GM18517 (cell line): ENCODE measurements at regions not wholly inside any gene's neighbourhood (a gene's known extent, or its start where the extent isn't known, plus 50 kb on each side); places are given as distances from the start of the nearest gene placed in this dataset.

Experiments used
- ATAC-seq: cut with Tn5 transposase; IDR thresholded peaks from one replicate; pipeline ENCODE4 v1.9.1; 2021; ENCODE audit warnings: mild to moderate bottlenecking, moderate library complexity; ENCODE audit not compliant: unreplicated experiment

DNA sequence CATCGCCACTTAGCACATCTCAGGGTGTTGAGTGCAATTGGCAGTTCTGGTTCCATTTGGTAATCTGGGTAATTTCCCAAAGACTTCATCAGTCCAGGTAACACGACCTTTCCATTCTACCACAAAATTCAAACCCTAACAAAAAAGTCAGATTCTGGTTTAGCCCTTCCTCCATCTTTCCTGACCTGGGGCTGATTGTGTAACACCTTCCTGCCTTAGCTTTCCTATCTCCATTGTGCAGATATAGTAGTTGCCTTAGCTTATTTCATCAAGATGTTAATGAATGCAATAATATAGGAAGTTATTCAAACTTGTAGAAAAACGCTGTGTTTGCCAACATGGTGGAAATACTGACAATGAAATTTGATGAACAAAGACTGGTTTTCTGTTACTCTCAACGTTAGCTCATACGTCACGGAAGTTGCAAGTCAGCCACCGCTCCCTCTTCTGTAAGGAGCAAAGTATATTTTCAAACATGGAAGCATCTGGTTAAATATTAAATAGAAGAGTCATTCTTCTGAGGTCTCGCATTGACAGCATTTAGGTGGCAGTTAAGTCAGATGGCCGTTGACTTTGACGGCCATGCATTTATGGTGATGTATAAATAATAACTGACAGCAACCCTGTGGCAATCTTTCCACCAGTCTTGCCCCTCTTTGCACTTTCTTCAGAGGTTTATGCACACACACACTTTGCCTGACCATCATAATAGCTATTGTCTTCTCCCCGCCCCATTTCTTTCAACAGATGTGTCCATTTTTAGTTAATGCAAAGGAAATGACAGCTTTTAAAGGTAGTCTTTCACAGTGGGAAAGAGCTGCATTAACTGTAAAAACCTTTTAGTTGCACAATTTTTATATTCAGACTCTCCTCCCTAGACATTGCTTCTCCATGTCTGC lies 205.1 kb upstream of the BMPER start:
- no peak for ATAC-seq

DNA sequence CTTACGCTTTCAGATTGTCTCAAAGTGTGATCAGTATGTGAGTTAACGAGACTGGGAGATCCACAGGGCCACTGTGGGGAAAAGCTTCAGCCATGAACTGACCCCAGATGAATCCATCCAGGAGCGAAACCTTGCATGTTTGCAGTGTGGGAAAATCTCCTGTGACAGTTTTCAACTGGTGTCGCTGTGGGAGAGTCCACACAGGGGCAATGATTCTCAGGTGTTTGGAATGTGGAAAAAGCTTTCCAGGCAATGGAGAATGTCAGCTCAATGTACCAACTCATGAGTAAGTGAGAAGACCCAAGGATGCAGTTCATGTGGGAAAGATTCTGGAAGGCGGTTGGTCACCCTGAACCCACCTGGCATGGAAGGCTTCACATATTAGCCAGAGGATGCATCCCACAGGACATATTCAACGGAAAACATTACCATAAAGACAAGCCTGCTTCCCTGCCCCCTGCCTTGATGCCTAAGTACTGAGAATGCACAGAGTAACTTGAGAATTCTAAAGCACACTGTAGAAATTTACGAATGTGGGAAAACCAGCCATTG lies 204.1 kb upstream of the BMPER start:
- no peak for ATAC-seq

DNA sequence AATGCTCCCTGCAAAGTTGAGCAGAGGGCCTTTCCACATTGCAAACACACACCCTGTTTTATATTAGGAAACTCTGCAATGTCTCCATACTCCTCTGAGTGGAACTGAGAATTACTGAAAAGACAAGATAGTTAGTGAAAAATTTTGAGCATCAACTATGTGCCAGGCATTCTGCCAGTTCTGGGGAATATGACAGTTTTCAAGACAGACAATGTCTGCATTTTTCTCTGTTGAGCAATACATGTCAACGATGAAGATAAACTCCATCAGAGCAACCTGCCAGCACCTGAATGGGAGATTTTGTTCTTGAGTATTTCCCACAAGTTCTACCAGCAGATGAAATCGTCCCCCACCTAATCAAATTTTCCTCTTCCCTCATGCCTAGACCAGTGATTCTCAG lies 203.4 kb upstream of the BMPER start:
- ATAC-seq, result no peak

DNA sequence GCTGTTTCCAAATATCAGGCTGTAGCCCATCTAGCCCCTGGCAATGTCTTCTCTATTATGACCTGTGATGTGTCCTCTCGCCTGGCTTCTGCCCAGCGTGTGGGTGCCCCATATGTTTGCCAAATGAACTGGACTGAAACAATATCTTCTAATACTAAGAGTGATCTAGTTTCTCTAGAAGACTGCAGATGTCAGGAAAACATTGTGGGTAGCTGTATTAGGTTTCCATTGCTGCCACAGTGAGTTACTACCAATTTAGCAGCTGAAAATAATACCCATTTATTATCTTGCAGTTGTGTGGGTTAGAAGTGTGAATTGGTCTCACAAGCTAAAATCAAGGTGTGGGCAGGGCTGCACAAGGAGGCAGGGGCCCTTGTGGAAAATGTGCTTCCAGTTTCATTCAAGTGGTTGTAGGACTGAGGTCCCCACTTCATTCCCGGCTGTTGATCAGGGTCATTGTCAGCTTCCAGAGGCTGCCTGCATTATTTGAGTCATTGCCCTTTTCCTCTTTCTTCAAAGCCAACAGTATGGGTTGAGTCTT lies 202.8 kb upstream of the BMPER start:
- ATAC-seq, result no peak

DNA sequence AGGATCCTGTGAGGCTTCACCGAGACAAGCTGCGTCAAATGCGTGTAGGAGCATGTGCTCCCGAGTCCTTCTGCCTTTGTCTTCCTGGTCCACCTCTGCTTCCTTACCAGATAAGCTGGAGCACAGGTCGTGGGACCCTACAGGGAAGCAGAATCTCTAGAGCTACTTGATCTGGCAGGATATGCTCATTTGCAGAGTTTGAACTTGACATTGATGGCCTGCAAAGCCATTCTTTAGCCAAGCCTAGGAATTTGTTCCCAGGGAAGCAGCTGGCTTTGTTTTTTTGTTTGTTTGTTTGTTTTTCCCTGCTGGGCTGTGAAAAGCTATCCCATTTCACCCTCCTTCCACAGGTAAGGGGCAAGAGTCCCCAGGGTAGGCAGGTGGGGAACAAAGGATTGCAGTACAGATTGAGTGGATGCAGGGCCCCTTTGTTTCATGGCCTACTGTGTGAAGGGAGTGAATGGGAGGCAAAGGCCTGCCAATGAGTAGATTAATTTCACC lies 200.0 kb upstream of the BMPER start:
- no peak for ATAC-seq

DNA sequence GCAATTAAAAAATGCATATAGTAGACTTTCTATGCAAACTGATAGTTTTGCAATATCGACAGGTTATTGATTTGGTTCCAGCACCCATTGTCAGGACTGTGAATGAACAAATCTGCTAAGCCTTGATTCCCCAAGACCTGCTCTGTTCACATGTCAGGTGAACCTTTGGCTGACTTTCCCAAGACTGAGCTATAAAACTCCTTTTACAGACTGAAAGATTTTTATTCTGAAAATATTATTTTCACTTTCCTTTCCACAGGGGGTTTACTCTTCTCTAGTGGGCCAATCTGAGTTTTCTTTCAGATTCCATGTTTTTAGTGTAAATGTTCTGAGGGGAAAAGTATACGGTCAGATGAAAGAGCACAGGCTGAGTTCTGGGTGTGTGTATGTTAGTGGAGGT lies 199.2 kb upstream of the BMPER start:
- ATAC-seq, result no peak

DNA sequence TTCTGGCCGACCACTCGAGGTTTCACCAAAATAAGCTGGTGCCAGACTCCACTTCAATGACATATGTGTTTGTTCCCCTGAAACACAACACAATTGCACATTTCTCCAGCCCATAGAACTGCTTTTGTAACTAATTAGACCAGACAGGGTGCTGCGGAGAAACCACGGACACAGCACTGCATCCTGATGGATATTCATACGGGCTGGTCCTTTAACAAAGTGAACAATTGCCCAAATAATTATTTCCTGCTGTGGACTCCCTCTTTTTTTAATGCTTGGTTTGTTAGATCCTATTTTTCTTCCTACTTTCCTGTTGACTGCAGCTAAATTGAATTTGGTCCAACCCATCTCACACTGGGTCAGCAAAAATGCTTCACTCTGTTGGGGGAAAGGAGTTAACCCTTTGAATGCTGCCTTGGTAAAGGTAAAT lies 198.6 kb upstream of the BMPER start:
- no peak for ATAC-seq

DNA sequence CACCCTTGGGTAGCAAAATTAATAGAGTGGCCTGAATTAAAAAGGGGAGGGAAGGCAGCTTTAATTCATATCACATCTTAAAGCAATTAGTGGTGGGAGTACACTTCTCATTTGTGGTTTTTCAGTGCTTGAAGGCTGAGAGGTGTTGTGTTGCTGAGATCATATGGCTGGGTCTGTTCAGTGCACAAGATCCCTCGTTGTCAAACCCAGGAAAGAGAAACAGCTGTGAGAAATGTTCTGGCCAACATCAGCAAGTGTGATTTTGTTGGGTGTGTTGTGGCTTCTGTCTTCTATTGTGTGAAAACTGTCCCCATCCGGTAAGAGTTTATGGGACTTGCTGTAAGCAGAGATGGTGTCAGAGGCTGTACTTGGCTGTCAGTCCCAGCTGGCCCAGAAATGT lies 197.9 kb upstream of the BMPER start:
- ATAC-seq, result no peak

DNA sequence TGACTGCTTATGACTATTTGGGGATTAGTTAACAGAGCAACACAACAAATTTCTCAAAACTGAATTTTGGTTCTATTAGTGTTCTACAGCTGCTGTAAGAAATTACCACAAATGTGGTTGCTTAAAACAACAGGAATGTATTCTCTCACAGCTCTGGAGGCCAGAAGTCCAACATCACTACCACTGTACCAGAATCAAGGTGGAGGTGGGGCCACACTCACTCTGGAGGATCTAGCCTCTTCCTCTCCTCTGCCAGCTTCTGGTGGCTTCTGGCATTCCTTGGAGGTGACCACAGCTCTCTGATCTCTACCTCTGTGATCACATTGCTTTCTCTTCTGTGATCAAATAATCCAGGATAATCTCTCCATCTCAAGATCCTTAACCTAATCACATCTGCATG lies 194.7 kb upstream of the BMPER start:
- ATAC-seq, result no peak

DNA sequence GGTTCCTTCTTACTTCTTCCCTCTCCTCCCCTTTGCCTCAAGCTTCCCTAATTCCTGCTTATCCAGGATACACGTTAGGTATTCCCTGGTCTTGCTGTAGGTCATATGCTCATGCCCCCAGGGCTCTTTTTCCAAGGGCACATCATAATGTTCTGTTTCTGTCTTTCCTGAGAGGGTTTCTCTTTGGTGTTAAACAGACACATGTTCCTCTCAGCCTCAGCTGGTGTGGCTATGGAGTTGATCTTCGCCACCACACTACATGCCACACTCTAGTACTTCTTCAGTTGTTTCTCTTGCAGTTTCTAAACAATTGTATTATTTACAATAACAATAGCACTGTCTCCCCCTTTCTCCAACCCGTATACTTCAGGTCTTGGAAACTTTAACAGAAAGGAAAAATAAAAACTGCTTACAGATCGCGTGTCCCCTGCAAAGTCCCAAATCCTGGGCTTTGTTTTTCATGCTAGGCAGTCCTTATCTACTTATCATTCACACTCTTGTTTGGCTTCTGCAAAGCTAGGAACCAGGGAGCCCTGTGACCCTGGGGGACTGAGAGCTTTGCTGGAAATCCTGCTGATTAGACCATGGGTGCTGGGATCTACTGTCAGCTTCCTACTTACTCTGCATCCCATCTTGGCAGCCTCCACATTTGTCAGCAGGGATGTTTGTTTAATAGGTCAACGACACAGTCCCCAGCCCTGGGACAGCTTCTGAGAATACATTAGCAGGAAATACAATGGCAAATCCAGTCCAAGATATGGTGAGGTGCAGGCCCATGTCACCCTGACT lies 193.9 kb upstream of the BMPER start:
- ATAC-seq, result no peak

DNA sequence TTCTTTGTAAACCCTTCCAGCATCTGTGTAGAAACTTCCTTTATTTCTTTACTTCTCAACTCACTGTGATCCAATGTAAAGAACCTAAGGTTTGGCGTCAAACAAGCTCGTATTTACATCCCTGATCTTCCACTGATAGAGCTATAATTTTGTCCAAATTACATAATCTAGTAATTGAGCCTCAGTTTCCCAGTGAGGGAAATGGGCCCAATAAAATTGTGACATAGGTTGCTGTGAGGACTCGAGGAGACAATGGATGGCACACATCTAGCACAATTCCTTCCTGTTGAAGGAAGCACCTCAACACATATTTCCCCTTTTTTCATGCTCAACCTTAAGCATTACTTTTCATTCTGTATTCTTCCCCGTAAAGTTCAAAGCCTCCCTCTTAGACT lies 193.3 kb upstream of the BMPER start:
- ATAC-seq, result no peak

DNA sequence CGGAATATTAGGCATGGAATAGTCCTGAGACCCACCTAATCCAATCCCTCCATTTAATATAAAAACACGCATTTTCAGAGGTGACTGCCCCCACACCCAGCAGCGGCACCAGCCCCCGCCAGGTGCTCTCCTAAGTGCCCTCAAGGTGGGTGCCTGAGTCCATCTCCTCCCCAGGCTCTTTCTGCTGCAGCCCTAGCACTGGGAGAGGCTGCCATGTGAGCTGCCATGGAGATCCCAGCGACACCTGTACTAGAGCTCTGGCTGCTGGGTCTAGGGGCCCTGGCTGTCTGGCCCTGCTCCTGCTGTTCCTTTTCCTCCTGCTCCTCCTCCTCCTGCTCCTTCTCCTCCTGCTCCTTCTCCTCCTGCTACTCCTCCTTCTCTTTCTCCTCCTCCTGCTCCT lies 191.1 kb upstream of the BMPER start:
- no peak for ATAC-seq

DNA sequence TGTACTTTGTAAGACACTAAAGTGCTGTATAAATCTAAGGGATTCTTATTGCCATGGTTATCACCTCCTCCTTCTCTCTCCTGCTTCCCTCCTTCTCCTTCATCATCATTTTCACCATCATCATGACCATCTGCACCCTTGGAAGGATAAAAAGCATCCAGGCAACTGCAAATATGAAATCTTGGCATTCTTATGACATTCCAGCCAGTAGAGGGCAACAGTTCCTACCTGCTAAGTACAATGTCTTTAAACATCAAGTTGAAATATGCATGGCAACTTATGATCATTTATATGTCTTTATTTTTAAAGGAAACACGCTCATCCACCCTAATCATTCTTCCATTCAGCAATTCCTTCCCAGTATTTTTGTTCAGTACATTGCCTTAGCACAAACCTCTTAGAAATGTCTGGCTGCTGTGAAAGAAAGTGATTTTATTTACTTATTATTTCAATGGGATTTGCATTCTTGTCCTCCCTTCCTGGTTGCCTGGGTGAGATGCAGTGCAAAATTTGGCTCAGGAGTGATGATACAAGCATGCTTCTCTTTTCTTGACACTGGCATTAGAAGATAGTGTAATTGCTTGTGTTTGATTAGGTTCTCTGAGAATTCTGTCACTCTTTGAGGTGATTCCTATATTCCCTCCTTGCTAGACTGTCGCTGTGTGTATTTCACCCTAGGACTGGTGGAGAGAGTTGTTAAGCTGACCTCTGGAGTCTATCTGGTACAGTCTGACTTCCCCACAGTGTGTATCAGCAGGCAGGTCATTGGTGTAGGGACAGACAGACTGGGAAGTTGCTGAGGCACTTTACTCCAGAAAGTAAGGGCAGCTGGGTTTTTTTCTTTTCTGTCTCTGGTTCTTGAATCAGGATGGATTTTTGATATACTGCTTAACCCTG lies 188.5 kb upstream of the BMPER start:
- no peak for ATAC-seq

DNA sequence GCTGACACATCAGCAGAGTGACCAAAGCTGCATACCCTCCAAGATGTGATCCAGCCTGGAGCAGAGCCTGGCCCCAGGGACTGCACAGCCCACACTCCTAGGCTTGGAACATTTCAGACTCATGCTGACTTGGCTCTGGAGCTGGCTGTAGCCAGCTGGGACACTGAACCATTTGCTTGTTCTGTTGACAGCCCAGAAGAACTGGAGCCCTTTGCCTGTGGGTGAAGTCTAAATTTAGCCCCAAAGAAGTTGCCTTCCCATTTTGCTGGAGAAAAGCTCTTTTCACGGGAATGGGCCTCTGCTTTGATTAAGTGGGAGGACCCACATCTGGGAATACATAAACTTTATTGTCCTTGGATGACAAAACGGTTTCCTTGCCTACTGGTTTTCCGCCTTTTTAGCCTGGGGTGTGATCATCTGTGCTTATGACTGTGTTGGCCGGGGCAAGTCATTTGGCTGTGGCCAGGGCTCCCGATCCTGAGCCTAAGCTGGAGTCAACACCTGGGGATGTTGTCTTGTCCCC lies 186.2 kb upstream of the BMPER start:
- ATAC-seq, result no peak

DNA sequence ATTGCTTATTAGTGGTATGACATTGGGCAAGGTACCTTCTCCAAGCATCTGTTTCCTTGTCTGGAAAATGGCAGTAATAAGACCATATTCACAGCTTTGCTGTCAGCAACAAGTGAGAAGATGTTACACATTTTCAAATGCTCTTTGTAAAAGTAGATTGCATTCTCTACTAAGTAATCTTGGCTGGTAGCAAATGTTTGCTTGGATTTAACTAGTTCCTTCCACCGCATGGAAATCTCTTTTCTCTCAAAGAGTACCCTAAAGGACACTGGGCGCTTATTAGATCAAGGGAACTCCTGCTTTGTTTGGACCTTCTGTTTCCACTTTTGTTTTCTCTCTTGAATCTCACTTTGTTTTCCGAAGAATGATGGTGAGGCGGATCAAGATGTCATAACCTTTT lies 185.2 kb upstream of the BMPER start:
- no peak for ATAC-seq

DNA sequence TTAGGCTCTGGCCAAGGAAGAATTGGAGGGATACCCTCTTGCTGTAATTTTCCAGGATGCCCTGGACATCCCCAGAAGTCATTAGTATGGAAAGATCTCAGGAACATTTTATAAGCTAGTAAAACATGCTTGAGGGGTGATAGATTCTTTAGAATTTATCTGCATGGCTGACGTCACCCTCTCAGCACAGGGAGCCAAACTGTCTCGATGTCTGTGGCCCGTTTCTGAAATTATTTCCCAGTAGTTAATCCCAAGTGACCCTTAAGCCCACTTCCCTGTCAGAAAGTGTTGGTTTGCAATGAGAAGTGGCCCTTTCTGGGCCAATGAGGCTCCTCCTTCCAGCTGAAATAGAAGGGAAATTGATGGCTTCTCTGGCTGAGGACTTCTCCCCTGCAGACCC lies 184.5 kb upstream of the BMPER start:
- no peak for ATAC-seq

DNA sequence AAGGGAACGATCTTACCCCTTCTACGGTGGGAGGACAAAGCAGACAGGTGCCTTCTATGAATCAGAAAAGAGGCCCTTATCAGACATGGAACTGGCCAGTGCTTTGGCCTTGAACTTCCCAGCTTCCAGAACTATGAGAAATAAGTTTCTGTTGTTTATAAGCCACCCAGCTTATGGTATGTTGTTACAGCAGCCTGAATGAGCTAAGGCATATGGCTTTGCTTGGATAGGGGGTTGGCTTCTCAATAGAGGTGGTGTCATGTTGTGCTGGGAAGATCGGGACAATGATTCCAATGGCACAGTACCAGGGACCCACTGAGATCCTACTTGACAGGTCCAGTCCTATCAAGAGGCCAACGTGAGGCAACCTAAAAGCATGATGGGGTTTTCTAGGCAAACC lies 183.4 kb upstream of the BMPER start:
- ATAC-seq, result no peak

DNA sequence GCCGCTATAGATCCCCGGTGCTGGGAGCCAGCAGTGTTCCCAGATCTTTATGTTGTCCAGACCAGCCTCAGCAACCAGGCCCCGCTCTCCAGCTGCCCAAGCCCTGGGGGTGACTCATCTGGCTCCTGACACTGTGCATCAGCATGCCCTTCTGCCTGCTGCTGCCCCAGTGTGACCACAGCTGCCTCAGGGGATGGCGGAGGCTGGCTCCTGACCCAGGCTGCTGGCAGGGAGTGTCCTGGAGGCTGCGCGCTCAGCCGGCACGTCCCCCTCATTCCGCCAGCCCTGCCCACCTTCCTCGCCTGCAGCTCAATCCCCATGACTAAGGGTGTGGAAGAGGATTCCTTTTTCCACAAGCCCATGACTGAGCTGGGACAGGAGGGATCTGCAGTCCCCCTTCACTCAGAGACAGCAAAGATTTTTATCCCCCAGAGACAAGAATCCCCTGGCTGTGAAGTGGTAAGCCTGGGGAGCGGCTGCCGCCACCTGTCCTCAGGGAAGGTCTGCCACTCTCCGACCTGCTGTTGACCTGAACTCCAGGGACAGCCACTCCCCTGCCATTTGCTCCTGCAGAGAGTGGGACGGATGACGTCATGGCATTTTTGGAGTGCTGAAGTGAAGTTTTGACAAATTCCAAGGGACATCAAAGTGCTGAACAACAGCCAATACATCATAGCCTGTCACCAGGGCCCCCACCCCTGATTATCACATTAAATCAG lies 182.8 kb upstream of the BMPER start:
- ATAC-seq, result no peak

DNA sequence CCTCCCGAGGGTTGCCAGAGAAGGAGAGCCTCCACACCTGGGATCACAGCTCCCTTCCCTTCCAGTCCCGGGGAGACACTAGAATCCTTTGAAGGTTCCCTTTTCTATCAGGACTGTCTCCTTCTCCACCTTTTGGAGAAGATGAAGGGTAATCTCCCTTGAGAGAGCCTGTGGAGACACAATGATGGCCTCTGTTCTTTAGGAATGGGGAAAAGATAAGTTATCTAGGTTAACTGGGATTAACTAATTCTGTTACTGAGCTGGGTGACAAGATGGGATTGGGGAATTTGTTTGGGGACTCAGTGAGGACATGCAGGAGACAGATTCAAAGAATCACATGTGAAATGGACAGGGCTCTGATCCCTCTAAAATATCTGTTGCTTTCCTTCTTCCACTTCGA lies 181.1 kb upstream of the BMPER start:
- ATAC-seq, result no peak
